H9 (cell line): ENCODE measurements at regions not wholly inside any gene's neighbourhood (a gene's known extent, or its start where the extent isn't known, plus 50 kb on each side); places are given as distances from the start of the nearest gene placed in this dataset.

Experiments used
- DNase-seq: peaks from one replicate; pipeline ENCODE4 v3.0.0-alpha.2; 2017
- H2AFZ ChIP-seq: one replicate; pipeline ENCODE4 v1.6.1; 2013; ENCODE audit warnings: mild to moderate bottlenecking, low read length, control low read depth, moderate library complexity
- H2AK5ac ChIP-seq: 2 replicates; pipeline ENCODE4 v1.6.1; 2013; ENCODE audit warnings: low read length, control low read depth, mixed read lengths; ENCODE audit not compliant: insufficient read length
- H2BK120ac ChIP-seq: one replicate; pipeline ENCODE4 v1.6.1; 2013; ENCODE audit warnings: low read depth, mild to moderate bottlenecking, low read length, control low read depth, inconsistent platforms; ENCODE audit not compliant: poor library complexity, severe bottlenecking
- H2BK12ac ChIP-seq: 2 replicates; pipeline ENCODE4 v1.6.1; 2013; ENCODE audit warnings: low read length, control low read depth, mixed read lengths, low read depth; ENCODE audit not compliant: insufficient read length
- H2BK15ac ChIP-seq: 2 replicates; pipeline ENCODE4 v1.6.1; 2013; ENCODE audit warnings: low read depth, low read length, control low read depth
- H2BK20ac ChIP-seq: one replicate; pipeline ENCODE4 v1.6.1; 2013; ENCODE audit warnings: low read depth, mild to moderate bottlenecking, low read length, control low read depth, inconsistent platforms; ENCODE audit not compliant: poor library complexity, severe bottlenecking
- H2BK5ac ChIP-seq: 2 replicates; pipeline ENCODE4 v1.6.1; 2013; ENCODE audit warnings: low read length, control low read depth, mixed read lengths; ENCODE audit not compliant: insufficient read length
- H3K14ac ChIP-seq: 2 replicates; pipeline ENCODE4 v1.6.1; 2013; ENCODE audit warnings: low read length, control low read depth; ENCODE audit not compliant: insufficient read depth
- H3K18ac ChIP-seq: 2 replicates; pipeline ENCODE4 v1.6.1; 2013; ENCODE audit warnings: low read depth, mild to moderate bottlenecking, mixed read lengths, low read length, control low read depth; ENCODE audit not compliant: insufficient read length
- H3K23ac ChIP-seq: 2 replicates; pipeline ENCODE4 v1.6.1; 2013; ENCODE audit warnings: low read length, control low read depth, mixed read lengths, low read depth; ENCODE audit not compliant: insufficient read length
- H3K23me2 ChIP-seq: 2 replicates; pipeline ENCODE4 v1.6.1; 2013; ENCODE audit warnings: low read depth, mild to moderate bottlenecking, mixed read lengths, low read length, control low read depth; ENCODE audit not compliant: insufficient read length, poor library complexity, severe bottlenecking
- H3K27ac ChIP-seq: 2 replicates; pipeline ENCODE4 v1.5.1; 2013; ENCODE audit warnings: low read length, control low read depth, mixed read lengths, low read depth; ENCODE audit not compliant: insufficient read length
- H3K27me3 ChIP-seq: 2 replicates; pipeline ENCODE4 v1.6.1; 2013; ENCODE audit warnings: low read length, control low read depth, inconsistent platforms; ENCODE audit not compliant: insufficient read depth
- H3K4ac ChIP-seq: 2 replicates; pipeline ENCODE4 v1.6.1; 2013; ENCODE audit warnings: low read depth, mild to moderate bottlenecking, control low read depth, inconsistent platforms, low read length, moderate library complexity
- H3K4me1 ChIP-seq: 2 replicates; pipeline ENCODE4 v1.6.1; 2013; ENCODE audit warnings: low read length, control low read depth, inconsistent platforms; ENCODE audit not compliant: insufficient read depth
- H3K4me2 ChIP-seq: 2 replicates; pipeline ENCODE4 v1.6.1; 2013; ENCODE audit warnings: low read length, control low read depth, mixed read lengths; ENCODE audit not compliant: insufficient read length, insufficient read depth
- H3K56ac ChIP-seq: 2 replicates; pipeline ENCODE4 v1.6.1; 2013; ENCODE audit warnings: low read depth, mild to moderate bottlenecking, mixed read lengths, low read length, control low read depth; ENCODE audit not compliant: insufficient read length
- H3K79me1 ChIP-seq: 2 replicates; pipeline ENCODE4 v1.6.1; 2013; ENCODE audit warnings: low read depth, mild to moderate bottlenecking, moderate library complexity, low read length, control low read depth, inconsistent platforms; ENCODE audit not compliant: insufficient read depth, poor library complexity, severe bottlenecking
- H3K79me2 ChIP-seq: 2 replicates; pipeline ENCODE4 v1.6.1; 2013; ENCODE audit warnings: low read length, control low read depth, inconsistent platforms; ENCODE audit not compliant: insufficient read depth
- H3K9ac ChIP-seq: 2 replicates; pipeline ENCODE4 v1.6.1; 2013; ENCODE audit warnings: low read length, control low read depth, mixed read lengths; ENCODE audit not compliant: insufficient read length; ENCODE audit errors: extremely low read depth
- H3K9me3 ChIP-seq: one replicate; pipeline ENCODE4 v1.6.1; 2013; ENCODE audit warnings: low read depth, low read length, inconsistent platforms; ENCODE audit not compliant: control insufficient read depth
- H3T11ph ChIP-seq: one replicate; pipeline ENCODE4 v1.6.1; 2013; ENCODE audit warnings: mild to moderate bottlenecking, low read length, control low read depth, inconsistent platforms
- H4K20me1 ChIP-seq: one replicate; pipeline ENCODE4 v1.6.1; 2013; ENCODE audit not compliant: control insufficient read depth, insufficient read length, insufficient read depth
- H4K5ac ChIP-seq: 2 replicates; pipeline ENCODE4 v1.6.1; 2013; ENCODE audit warnings: low read depth, mild to moderate bottlenecking, mixed read lengths, low read length, control low read depth; ENCODE audit not compliant: insufficient read length
- H4K8ac ChIP-seq: replicated peaks from 2 replicates; pipeline ENCODE4 v1.6.1; 2013; ENCODE audit warnings: low read length, control low read depth, mixed read lengths, low read depth; ENCODE audit not compliant: insufficient read length
- H4K91ac ChIP-seq: 2 replicates; pipeline ENCODE4 v1.6.1; 2013; ENCODE audit warnings: low read depth, mild to moderate bottlenecking, moderate library complexity, mixed read lengths, low read length, control low read depth; ENCODE audit not compliant: insufficient read length
- H3K27ac Mint-ChIP-seq, 3 experiments: 2 replicates in 2 of 3; 3 replicates in 1 of 3; pipeline ENCODE4 v1.8.0; 2020 to 2021; ENCODE audit warnings: mixed read lengths in 3 of 3, mild to moderate bottlenecking in 1 of 3, moderate library complexity in 1 of 3
- H3K27me3 Mint-ChIP-seq: 2 replicates; pipeline ENCODE4 v1.8.0; 2021; ENCODE audit warnings: low read depth, mild to moderate bottlenecking, moderate library complexity, mixed read lengths
- H3K36me3 Mint-ChIP-seq, 3 experiments: 2 replicates in 2 of 3; 3 replicates in 1 of 3; pipeline ENCODE4 v1.8.0; 2020 to 2021; ENCODE audit warnings: low read depth in 3 of 3, mixed read lengths in 3 of 3; ENCODE audit not compliant: insufficient read depth in 1 of 3
- H3K4me1 Mint-ChIP-seq, 2 experiments: 2 replicates each; pipeline ENCODE4 v1.8.0; 2020; ENCODE audit warnings: mixed read lengths in 2 of 2
- H3K4me3 Mint-ChIP-seq, 2 experiments: 2 replicates in 1 of 2; 3 replicates in 1 of 2; pipeline ENCODE4 v1.8.0; 2020 to 2021; ENCODE audit warnings: mild to moderate bottlenecking in 2 of 2, mixed read lengths in 2 of 2, moderate library complexity in 1 of 2
- H3K9me3 Mint-ChIP-seq, 2 experiments: 2 replicates in 1 of 2; 3 replicates in 1 of 2; pipeline ENCODE4 v1.8.0; 2020; ENCODE audit warnings: mild to moderate bottlenecking in 2 of 2, mixed read lengths in 2 of 2, moderate library complexity in 1 of 2
- CTCF ChIP-seq: fragments of 200-600 bp; sonication (generic); conservative IDR thresholded peaks from 3 replicates; pipeline ENCODE4 v1.8.0; 2021; ENCODE audit warnings: antibody characterized with exemption, mild to moderate bottlenecking
- WGBS: extraction: QIAGEN DNeasy Blood & Tissue Kit; methylation state at CpG from one replicate; pipeline ENCODE4 v1.1.7; 2013; ENCODE audit warnings: missing lambda C conversion rate, low lambda C conversion rate, mixed read lengths; ENCODE audit not compliant: insufficient read length; ENCODE audit errors: extremely low coverage; 5-methylcytosine and 5-hydroxymethylcytosine counted together

- Mint-ChIP-seq H3K27me3 (no peaks in the 10 kb centered on the region), H3K9me3 (no peaks in the 10 kb centered on the region), H3K4me3 (no peak overlapping the region), H3K36me3 (no peaks in the 10 kb centered on the region), H3K4me1 (no peaks in the 10 kb centered on the region; a peak in 1 of 4 replicates), H3K27ac (no peak overlapping the region)
- Histone ChIP-seq H4K91ac (no peak overlapping the region), H4K8ac (no peak overlapping the region), H2BK12ac (no peak overlapping the region), H3K23me2 (no peaks in the 10 kb centered on the region), H4K5ac (no peak overlapping the region), H2AFZ (no peak overlapping the region), H3K14ac (no peak overlapping the region), H3K9ac (no peak overlapping the region), H3K4me1 (no peaks in the 10 kb centered on the region), H3K4me2 (no peak overlapping the region), H2BK15ac (no peak overlapping the region), H3K56ac (no peak overlapping the region), H3K9me3 (no peaks in the 10 kb centered on the region), H3T11ph (no peak overlapping the region), H3K18ac (no peak overlapping the region), H3K27ac (no peak overlapping the region), H3K23ac (no peak overlapping the region), H4K20me1 (no peaks in the 10 kb centered on the region), H2BK20ac (no peak overlapping the region), H3K4ac (no peak overlapping the region), H2BK120ac (no peak overlapping the region), H3K79me1 (no peaks in the 10 kb centered on the region), H2AK5ac (no peak overlapping the region), H3K27me3 (no peaks in the 10 kb centered on the region), H2BK5ac (no peak overlapping the region), H3K79me2 (no peaks in the 10 kb centered on the region)
- no peak for TF ChIP-seq CTCF
- WGBS = no CpG with 5 or more reads among the region's 3 CpGs
- no peak for DNase-seq
Measured at GRCh38 chr21:27257908-27258556, 291.1 kb upstream of the ADAMTS5 start.
